ENCODE measurements at regions not wholly inside any gene's neighbourhood (a gene's known extent, or its start where the extent isn't known, plus 50 kb on each side); places are given as distances from the start of the nearest gene placed in this dataset.

DNA sequence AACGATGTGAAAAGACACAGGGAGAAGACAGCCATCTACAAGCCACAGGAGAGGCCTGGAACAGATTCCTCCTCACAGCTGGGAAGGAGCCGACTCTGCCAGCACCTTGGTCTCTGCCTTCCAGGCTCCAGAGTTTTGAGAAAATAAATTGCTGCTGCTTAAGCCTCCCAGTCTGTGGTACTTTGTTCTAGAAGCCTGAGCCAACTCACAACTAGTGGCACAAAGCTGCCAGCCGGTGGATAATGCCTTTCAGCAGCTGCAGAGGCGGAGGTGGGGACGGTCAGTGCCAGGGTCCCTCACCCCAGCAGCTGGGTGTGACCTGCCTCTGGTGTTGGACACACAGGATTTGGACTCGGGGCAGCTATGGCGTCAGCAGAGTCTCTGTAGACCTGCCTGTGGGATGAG, 255.4 kb upstream of the PITRM1 start:
- Mint-ChIP-seq H3K27me3 (peaks cover 4% of the 10 kb centered on the region), H3K4me1 (ENCODE audit: low read depth) (no peaks in the 10 kb centered on the region), H3K27ac (no peak overlapping the region), H3K4me3 (ENCODE audit: low read depth) (no peak overlapping the region), H3K9me3 (ENCODE audit: low read depth) (peaks cover 7% of the 10 kb centered on the region), H3K36me3 (ENCODE audit: insufficient read depth) (no peaks in the 10 kb centered on the region)
- TF ChIP-seq, protein P1, sequence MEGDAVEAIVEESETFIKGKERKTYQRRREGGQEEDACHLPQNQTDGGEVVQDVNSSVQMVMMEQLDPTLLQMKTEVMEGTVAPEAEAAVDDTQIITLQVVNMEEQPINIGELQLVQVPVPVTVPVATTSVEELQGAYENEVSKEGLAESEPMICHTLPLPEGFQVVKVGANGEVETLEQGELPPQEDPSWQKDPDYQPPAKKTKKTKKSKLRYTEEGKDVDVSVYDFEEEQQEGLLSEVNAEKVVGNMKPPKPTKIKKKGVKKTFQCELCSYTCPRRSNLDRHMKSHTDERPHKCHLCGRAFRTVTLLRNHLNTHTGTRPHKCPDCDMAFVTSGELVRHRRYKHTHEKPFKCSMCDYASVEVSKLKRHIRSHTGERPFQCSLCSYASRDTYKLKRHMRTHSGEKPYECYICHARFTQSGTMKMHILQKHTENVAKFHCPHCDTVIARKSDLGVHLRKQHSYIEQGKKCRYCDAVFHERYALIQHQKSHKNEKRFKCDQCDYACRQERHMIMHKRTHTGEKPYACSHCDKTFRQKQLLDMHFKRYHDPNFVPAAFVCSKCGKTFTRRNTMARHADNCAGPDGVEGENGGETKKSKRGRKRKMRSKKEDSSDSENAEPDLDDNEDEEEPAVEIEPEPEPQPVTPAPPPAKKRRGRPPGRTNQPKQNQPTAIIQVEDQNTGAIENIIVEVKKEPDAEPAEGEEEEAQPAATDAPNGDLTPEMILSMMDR (IDR thresholded peaks at IDR 0.05; ENCODE audit: unreplicated experiment): no peak
- DNase-seq (ENCODE audit: low spot score, unreplicated experiment): no peak

DNA sequence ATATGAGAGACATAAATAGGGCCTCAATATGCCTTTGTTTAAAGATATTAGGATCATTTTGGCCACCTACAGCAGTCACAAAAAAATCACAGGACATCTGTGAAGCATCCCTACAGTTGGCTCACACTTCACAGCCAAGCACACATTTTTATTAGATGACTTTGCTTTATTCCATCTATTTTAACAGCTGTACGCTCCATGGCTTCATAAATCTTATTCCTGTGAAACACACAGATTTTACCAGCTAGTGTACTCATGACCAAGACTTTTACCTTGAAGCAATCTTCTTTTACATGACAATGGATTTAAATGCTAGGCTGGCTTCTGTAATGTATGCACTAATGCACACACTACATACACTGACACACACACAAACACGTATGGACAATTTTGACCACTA, 254.8 kb upstream of the PITRM1 start:
- Mint-ChIP-seq H3K4me1 (ENCODE audit: low read depth) (no peaks in the 10 kb centered on the region), H3K27me3 (peaks cover 4% of the 10 kb centered on the region), H3K4me3 (ENCODE audit: low read depth) (no peak overlapping the region), H3K27ac (no peak overlapping the region), H3K36me3 (ENCODE audit: insufficient read depth) (no peaks in the 10 kb centered on the region), H3K9me3 (ENCODE audit: low read depth) (peaks cover 7% of the 10 kb centered on the region)
- TF ChIP-seq, protein P1 (IDR thresholded peaks at IDR 0.05; ENCODE audit: unreplicated experiment): no peak
- DNase-seq (ENCODE audit: low spot score, unreplicated experiment): no peak

DNA sequence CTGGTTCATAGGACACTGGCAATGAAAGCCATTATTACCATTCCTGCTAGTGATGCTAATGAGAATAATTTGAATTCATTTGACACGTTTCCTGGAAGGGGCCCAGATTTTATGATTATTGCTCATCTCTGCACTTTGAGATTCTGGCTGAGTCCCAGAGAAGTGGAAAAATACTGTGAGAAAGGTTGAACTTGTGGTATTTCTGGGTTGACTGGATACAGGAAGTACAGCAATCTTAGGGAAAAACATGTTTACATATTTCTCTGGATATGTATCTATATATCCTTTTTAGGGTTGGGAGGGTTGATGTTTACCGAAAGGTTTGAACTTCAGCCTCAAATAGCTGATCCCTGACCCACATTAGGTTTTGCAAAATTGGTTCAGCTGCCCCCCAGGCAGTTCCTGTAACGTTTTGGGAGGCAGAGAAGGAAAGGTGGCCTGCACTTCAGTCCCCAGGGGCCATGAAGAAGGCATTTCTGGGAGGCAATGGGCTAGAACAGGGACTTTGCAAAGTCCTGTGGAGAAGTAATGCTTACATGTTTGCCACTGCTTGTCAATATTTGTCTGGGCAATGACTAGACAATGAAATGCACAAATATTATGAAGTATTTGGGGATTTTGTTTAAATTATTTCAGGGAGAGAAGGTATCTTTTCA, 253.7 kb upstream of the PITRM1 start:
- H3K9me3 Mint-ChIP-seq (ENCODE audit: low read depth): peaks cover 7% of the 10 kb centered on the region
- H3K27ac Mint-ChIP-seq: no peak overlapping the region
- no peak overlapping the region for H3K4me3 Mint-ChIP-seq (ENCODE audit: low read depth)
- TF ChIP-seq, protein P1 (IDR thresholded peaks at IDR 0.05; ENCODE audit: unreplicated experiment): no peak
- no peak for DNase-seq (ENCODE audit: low spot score, unreplicated experiment)
- peaks cover 4% of the 10 kb centered on the region for H3K27me3 Mint-ChIP-seq
- no peaks in the 10 kb centered on the region for H3K4me1 Mint-ChIP-seq (ENCODE audit: low read depth)
- no peaks in the 10 kb centered on the region for H3K36me3 Mint-ChIP-seq (ENCODE audit: insufficient read depth)

DNA sequence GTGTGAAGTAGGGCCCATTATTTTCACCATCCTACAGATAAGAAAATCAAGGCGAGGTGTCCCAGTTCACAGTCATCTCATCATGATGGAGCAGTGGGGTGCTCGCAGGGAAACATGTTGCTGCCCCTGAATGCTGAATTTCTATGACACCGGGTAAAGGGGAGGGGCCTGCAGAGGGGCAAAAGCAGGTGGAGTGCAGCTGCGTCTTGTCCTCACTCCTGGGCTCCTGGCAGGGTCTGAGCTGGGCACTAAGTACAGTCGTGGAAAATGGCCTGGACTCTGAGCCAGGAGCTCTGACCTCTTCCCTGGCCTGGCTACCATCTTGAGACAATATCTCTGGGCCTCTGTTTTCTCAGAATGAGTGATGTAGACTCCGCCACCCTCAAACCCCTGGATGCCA, 253.1 kb upstream of the PITRM1 start:
- H3K27ac Mint-ChIP-seq: no peak overlapping the region
- no peaks in the 10 kb centered on the region for H3K36me3 Mint-ChIP-seq (ENCODE audit: insufficient read depth)
- no peaks in the 10 kb centered on the region for H3K4me1 Mint-ChIP-seq (ENCODE audit: low read depth)
- TF ChIP-seq, protein P1 (IDR thresholded peaks at IDR 0.05; ENCODE audit: unreplicated experiment): no peak
- H3K9me3 Mint-ChIP-seq (ENCODE audit: low read depth): peaks cover 1% of the 10 kb centered on the region
- no peak overlapping the region for H3K4me3 Mint-ChIP-seq (ENCODE audit: low read depth)
- no peak for DNase-seq (ENCODE audit: low spot score, unreplicated experiment)
- H3K27me3 Mint-ChIP-seq: peaks cover 6% of the 10 kb centered on the region

- H3K36me3 Mint-ChIP-seq (ENCODE audit: insufficient read depth): no peaks in the 10 kb centered on the region
- no peaks in the 10 kb centered on the region for H3K4me1 Mint-ChIP-seq (ENCODE audit: low read depth)
Observed at GRCh38 chr10:3425261-3425660, 252.7 kb upstream of the PITRM1 start.

More at GRCh38 chr10:3425261-3425660, 252.7 kb upstream of the PITRM1 start:
- Mint-ChIP-seq H3K27me3 (peaks cover 9% of the 10 kb centered on the region), H3K9me3 (ENCODE audit: low read depth) (no peaks in the 10 kb centered on the region), H3K27ac (no peak overlapping the region), H3K4me3 (ENCODE audit: low read depth) (no peak overlapping the region)
- TF ChIP-seq, protein P1 (IDR thresholded peaks at IDR 0.05; ENCODE audit: unreplicated experiment): no peak
- no peak for DNase-seq (ENCODE audit: low spot score, unreplicated experiment)
